ENCODE measurements at regions not wholly inside any gene's neighbourhood (a gene's known extent, or its start where the extent isn't known, plus 50 kb on each side); places are given as distances from the start of the nearest gene placed in this dataset.

DNA sequence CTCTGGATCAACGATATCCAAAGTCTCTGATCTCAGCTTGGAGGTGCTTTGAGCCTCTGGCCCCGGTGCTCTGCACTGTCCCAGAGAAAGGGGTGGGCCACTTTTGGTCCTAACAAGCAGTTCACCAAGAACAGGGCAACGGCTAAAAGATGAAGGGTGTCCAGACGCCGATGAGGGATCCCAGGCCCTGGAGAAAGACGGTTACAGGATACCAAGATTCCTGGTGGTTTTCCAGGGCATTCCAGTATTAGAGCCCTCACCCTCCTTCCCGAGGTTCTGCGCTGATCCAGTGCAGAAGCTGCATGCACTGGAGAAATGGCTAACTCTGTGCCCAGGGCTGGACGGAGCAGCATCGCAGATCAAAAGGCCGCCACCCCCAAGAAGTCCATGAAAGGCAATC is 149.9 kb upstream of the IRF2BP2 start:
- DNase-seq (ENCODE audit: low spot score) = no peak

DNA sequence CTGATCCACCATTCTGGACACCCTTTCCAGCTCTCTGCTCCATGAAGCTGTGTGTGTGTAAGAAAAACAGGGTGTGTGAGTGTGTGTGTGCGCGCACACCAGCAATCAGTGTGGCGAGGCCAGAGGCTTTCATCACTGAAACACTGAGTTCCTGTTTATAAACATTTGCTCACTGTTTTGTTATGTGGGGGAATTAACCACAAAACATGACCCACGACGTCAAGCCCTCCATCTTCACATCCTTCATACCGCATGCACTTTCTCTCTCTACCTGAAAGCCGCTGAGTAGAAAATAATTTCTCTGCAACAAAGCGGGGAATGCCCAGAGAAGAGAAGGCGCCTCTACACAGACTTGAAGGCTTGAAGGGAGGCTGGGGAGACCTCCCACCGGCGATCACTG is 148.9 kb upstream of the IRF2BP2 start:
- DNase-seq (ENCODE audit: low spot score) = no peak

DNA sequence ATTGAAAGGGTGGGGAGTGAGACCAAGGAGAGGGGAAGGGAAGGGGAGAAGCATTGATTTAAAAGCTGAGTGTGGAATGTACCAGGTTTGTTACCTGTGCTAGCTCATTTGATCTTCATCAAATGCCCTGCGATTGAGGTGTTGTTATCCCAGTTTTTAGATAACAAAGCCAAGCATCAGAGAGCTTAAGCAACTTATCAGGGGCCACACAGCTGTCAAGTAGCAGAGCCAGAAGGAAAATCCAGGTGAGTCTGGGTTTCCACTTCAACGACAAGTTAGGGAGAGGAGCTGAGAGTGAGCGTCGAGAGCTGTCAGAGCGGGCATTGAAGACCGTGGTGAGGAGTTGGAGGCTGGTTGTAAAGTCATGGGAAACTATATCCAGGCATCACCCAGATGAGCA is 146.9 kb upstream of the IRF2BP2 start:
- DNase-seq (ENCODE audit: low spot score) = no peak

DNA sequence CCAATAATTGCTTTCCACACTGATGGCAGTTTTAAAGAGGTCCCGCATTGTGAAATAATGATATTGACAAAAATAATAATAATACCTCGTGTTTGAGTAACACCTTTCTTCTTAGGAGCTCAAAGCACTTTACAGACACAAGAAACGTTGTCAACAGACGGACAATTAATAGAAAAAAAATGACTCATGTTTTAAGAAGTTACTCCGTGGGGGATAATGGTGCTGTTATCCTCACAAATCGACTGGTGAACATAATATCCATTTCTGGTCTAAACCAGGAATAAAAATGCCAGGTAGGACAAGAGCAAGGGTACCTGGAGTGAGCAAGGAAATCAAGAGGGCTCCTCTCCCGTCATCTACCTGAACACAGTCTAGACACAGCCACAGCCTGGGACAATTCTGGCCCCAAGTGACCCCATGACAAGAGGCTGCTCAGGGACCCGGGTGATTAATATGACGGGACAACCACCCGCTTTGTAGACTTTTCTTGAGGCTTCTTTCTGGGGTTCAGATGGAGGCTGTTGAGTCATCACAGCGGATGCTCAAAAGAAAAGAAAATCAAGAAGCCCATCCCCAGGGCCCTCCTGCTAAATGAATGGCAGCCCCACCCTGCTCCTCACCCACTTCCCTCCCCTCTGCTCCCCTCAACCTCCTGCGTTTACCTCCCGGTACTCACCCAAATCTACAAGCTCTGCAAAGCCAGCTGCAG is 146.2 kb upstream of the IRF2BP2 start:
- DNase-seq (ENCODE audit: low spot score) = no peak

DNA sequence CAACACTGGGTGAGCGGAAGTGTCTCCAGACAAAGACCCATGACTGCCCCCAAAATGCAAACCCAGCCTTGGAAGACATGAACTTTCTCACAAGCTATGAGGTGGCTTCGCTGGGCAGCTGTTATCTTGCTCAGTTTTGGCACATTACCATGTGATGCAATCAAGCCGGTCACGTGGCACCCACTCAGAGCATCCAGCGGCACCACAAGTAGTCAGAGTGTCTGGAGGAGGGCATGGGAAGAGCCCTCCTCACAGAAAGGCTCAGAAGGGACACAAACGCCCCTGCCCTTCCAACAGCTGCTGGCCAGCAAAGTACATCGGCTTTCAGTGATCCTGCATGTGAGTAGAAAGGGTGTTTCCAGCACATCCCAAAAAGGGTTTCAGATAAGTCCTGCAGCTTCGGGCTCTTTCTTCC is 145.5 kb upstream of the IRF2BP2 start:
- no peak for DNase-seq (ENCODE audit: low spot score)

DNA sequence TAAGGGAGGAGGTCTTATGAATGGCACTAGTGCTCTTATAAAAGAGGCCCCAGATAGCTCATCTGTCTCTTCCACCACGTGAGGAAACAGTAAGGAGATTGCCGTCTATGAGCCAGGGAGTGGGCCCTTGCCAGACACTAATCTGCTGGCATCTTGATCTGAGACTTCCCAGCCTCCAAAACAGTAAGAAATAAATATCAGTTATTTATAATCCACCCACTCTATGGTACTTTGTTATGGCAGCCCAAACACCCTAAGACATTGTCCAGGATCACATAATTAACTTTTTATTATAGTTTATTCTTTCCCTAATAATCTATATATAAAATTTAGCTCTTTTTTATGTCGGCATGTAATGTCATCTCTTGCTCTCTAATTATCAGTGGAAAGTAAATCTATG is 144.0 kb upstream of the IRF2BP2 start:
- DNase-seq (ENCODE audit: low spot score) = no peak

DNA sequence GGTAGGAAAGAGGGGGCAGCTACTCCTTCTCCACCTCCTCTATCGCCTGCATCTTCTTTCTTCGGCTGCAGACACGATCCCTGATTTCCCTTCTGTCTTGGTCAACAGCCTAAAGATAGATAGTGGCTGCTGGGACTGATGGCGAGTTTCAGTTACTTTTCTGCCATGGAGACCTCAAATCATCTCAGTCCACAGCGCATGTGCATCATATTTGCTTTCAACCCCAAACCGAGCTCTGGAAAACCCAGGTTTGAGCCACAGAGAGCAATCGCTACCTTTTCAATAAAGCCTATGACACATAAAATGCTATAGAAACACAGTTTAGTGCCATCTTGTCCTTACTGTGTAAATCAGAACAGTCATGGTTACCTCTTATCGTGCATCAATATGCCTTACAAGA is 142.9 kb upstream of the IRF2BP2 start:
- DNase-seq (ENCODE audit: low spot score) = no peak

DNA sequence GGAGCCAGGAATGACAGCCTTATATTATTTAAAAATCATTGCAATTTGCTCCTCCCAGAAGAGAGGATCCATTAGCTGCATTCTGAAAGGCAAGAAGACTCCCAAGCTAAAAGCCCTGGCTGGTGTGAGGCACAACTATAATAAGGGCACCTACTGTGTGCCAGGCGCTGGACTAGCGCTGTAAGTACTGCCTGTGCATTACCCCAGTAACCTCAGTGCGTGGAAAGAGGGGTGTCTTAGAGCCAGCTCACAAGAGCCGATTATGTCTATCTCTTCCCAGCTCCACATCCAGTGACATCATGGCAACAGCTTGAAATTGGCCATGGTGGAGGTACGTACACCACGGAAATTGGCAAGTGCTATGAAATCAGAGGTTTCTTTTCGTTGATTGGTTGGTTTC is 141.7 kb upstream of the IRF2BP2 start:
- DNase-seq (ENCODE audit: low spot score) = no peak

DNA sequence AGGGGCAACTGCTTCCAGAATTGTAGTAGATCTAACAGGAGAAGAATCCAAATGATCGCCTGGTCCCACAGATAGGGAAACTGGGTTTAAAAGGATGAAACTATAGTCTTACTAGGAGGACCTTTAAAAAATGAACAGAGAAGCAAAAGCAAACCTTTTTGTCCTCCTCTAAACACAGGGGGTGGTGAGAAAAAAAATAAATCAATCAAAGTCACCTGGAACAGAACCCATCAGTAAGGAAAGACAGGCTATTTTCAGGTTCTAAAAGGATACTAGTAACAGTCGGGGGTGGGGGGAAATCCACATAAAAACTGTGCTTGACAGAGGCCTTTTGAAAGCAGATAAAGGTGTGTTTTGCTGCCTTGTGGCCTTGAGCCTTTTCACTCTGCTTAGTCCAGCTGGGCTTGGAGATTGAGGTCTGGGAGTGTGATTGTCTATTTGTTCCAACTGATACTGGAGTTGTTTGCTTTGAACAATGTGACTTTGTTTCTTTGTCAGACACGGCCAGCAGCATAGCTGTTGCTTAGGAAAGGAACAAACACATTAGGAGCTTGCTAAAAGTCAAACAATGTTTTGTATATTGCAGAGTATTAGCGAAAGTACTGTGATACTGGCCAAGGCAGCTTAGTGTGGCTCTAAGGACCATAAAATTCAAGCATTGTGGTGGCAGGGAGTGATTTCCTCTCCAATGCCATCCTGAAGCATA is 141.1 kb upstream of the IRF2BP2 start:
- no peak for DNase-seq (ENCODE audit: low spot score)

DNA sequence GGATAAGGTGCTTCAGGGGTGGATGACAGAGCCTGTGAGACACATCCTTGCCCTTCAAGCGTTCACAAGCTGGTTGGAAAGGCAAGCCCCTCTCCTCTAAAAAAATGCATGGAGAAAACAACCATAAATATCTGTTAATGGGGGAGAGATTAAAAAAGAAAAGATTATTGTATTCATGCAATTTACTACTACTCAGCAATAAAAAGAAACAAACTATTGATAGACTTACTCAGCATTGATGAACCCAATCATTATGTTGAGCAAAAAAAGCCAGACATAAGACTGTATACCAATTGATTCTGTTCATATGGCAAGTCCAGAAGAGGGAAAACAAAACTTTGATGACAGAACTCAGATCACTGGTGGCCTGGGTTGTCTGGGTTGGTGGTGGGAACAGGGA is 138.7 kb upstream of the IRF2BP2 start:
- DNase-seq (ENCODE audit: low spot score) = no peak

DNA sequence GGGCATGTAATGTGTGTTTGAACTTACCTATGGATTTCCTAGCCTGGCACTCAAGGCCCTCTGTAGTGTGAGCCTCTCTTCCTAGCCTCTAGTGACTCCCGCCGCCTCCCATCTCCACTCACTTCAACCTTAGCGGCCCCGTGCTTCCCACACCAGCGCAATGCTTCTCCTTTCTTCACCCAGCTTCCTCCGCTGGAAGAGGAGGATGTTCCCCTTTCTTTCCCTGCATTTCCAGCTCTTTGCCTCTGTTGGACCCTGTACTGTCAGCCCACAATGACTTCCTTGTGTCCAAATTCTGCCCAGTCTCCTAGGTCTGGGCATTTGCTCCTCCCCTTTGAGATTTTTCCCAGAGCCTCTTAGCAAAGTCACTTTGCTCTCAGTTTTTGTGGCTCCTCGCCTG is 138.1 kb upstream of the IRF2BP2 start:
- DNase-seq (ENCODE audit: low spot score) = no peak

DNA sequence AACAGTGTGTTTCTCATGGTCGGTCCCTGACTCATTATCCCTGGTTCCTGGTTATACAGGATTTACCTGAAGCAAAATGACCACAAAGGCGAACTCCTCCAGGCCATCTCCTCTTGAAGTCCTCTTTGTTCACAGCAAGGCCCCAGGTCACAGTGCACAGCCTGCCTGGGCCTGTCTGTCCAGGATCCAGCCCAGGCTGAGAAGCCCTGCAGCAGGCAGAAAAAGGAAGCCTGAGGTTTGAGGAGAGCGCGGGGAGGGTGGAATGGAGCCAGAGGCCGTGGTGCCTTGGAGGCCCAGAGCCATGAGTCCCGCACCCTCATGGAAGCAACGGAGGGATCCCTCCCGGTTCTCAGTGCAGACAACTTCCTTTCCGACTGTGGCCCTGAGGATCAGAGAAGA is 136.8 kb upstream of the IRF2BP2 start:
- DNase-seq (ENCODE audit: low spot score) = no peak

DNA sequence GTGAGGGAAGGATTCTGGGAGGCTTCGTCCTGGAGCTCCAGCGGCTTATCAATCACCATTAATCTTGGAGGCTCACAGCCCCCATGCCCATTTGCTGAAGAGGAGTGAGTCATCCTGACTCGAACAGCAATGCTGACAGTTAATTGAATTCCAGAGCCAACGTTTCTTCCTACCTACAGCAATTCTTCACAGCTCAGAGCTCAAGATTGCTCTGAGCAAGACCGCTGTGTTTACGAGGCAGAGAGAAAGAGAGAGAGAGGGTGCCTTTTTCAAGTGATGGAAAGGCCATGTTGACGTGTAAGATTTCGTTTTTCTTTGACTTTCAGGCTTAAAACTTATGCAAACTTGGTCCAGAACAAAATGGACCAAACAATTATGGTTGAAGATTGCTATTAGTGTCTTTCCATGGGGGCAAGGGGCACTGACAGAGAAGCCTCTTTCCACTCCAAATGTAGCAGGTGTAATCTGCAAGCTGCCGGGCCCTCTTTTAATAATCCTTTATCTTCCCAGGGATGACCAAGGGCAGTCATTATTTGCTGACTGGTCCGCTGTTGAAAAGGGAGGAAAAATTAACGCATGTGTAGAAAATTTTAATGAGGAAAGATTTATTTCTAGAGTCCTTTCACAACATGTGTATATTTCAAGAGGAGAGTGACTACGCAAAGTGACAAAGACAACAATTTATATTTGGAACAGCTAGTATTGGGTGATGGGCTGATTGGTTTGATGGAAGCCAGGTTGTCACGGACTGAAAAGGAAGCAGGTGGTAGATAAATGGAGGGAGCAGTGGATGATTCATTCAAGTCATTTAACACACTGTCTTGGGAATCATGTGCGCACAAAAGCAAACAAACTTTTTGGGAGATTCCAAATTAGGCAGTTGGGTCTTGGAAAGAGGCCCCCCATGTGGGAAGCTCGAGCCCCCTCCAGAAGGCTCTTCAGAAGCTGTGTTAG is 136.1 kb upstream of the IRF2BP2 start:
- no peak for DNase-seq (ENCODE audit: low spot score)

DNA sequence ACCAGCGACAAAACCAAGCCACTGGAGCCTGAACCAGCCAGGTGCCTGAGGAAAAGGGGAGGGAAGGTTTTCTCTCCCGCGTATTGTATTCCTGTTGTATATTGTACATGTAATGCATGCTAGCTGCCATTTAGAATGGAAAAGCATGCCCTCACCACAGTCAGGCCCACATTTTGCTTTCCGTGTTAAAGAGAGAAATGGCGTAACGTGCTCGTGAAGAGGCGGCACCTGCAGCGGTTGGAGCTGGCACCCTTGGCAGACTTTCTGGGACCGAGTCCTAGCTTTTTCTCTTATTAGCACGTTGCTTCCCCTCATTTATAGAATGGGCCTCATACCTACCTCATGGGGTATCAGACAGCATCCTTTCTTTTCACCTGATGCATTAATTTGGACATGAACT is 135.3 kb upstream of the IRF2BP2 start:
- DNase-seq (ENCODE audit: low spot score) = no peak

DNA sequence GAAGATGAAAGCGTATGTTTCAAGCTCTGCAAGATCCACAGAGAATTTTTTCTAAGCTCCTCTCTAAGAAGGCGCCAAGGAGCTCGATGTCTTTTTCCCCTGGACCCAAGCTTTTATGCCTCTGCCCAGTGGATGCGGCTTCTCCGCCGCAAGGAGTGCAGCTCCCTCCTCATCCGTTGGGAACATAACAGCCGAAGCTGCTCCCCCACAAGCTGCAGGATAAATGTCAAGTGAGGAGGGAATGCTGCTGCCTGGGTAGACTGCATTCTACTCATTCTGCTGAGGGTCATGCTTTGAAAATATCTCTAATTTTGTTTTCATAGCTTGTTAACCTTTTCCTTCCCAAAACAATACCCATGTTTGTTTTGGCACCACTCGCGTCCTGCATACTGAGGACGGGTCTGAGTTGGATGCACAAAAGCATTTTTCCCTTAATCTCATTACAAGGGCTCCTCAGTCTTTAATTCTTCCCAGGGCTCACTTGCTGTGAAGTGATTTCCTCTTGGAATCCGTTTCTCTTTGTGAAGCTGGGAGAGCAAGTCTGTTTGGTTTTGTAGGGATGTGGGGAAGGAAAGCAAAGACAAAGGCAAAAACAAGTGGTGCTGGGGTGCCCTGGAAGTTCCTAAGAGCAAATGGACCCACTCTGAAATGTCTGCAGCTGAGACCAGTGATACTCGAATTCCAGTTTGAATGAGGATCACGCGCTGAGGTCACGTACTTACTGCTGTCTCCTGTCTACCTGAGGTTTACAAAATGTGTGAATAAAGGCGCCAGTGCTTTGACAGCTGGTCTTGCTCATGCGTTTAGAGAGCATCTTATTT is 134.0 kb upstream of the IRF2BP2 start:
- no peak for DNase-seq (ENCODE audit: low spot score)

DNA sequence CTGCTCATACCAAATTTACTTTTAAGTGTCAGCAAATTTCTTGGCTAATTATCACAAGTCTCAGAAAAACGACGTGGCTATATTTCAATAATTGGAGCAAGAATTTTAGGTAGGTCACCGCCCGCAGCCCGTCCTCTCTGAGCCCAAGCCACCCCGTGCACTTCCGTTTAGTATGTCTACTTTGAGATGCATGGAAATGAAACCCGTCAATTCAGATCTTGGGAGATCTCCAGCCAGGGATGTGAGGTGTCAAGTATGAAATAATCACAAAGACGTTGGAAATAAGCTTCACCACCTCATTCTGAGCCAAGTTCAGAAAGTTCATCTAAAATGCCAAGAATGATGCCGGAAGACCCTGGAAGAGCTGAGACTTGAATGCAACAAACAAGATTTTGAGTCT is 132.6 kb upstream of the IRF2BP2 start:
- no peak for DNase-seq (ENCODE audit: low spot score)

DNA sequence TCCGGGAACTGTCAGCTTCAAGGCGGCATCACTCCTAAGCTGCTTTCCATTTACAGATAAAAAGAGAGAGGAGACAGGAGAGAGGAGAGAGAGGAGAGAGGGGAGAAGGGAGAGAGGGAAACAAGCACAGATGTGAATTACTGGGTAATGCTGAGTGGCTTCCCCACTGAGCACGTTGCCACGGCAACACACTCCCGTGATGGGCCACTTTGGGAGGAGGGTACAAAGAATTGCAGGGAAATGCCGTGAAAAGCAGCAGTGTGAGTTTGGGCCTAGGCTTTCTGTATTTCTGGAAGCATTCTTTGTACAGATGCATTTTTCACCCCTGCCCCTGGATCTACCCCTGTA is 128.0 kb upstream of the IRF2BP2 start:
- no peak for DNase-seq (ENCODE audit: low spot score)

DNA sequence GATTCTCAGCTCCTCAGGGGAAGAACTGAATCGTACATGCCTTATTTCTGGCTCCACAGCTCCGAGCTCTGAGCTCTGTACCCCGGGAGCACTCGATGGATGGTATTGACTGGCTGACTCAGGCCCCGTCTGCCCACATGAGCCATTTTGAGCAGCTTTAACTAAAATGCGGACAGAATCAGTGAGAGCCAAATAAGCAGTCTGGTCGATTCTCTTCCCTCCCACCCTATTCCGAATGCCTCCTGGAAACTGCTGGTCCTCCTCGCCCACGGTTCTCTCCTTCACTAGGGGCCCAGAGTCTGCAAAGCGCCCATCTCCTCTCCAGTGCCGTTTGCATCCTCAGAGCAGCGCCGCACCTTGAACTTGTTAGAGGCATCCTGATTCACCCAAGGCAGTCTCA is 125.9 kb upstream of the IRF2BP2 start:
- DNase-seq (ENCODE audit: low spot score) = no peak

DNA sequence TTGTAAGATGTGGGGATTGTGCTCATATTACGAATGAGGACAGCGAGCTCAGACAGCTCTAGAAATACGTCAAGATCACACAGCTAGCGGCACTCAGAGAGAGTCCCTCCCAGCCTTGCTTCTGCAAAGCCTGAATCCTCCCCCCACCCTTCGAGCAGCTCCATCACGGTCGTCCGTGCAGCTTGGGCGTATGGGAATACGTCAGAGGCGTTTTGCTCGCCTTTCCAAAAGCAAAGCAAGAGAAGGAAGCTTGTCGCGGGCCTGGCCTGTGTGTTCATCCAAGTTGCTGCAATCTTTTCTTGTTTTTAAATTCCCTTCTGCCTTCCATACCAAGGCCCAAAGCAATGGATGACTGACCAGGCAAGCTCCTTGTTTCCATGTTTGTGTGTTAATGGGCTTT is 125.5 kb upstream of the IRF2BP2 start:
- no peak for DNase-seq (ENCODE audit: low spot score)

DNA sequence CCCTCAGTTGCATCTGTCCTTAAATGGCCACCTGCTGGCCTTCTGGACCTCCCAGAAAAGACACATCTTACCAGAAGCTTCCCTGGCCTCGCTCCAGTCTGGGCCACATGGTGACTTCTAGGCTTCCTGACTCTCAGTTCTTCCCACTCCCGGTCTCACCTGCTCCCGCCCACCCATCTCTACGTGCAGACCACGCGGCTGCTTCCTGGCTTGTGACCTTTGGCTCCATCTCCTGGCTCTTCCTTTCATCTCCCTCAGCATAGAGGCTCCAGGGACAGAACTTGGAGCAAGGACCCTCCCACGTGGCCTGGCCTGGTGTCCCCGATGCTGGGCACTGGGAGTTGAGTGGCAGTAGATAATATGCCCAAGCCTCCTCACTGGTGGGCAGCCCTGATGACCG is 124.9 kb upstream of the IRF2BP2 start:
- DNase-seq (ENCODE audit: low spot score) = no peak

DNA sequence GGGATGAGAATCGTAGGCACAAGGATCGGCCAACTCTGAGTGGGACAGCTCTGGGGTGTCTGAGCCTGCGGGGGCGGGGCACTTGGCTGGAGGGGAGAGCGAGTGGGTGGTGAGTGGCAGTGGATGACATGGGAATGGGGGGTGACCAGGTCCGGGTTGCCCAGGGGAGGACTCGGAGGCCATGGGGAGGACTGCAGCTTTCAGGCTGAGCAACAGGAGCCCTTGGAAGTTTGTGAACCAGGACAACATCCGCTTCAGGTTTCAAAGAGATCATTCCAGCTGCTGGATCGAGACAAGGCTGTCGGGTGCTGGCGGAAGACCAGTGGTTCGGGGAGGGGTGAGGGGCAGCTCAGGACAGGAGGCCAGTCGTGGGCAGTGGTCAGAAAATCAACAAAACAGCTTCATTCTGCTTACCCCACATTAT is 124.4 kb upstream of the IRF2BP2 start:
- no peak for DNase-seq (ENCODE audit: low spot score)

DNA sequence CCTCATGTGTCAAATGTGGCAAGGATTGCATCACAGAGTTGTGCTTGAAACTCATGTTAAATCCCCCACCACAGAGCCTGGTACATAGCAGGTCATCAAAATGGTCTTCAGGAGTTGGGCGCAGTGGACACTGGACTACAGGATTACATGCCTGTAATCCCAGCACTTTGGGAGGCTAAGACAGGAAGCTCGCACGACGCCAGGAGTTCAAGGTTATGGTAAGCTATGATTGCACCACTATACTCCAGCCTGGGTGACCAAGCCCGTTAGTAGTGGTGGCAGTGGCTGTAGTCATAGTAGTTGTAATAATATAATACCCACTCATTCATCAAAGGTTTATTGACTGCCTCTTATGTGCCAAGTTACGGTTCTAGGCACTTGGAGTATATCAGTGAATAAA is 123.4 kb upstream of the IRF2BP2 start:
- no peak for DNase-seq (ENCODE audit: low spot score)

Data from germinal center (tissue), 1 donor.